ENCODE measurements at regions not wholly inside any gene's neighbourhood (a gene's known extent, or its start where the extent isn't known, plus 50 kb on each side); places are given as distances from the start of the nearest gene placed in this dataset.

- DNase-seq = peak; percentile 67
Measured at GRCh38 chr3:168625477-168625876, 529.8 kb upstream of the GOLIM4 start.

GRCh38 chr3:168624892-168625448 is 529.2 kb upstream of the GOLIM4 start:
- DNase-seq = peak; percentile 76

- no peak for DNase-seq
Measured at GRCh38 chr3:168624195-168624594, 528.5 kb upstream of the GOLIM4 start.

- DNase-seq = no peak
Measured at GRCh38 chr3:168622795-168623194, 527.1 kb upstream of the GOLIM4 start.

- peak; percentile 82 for DNase-seq
Measured at GRCh38 chr3:168620854-168621253, 525.1 kb upstream of the GOLIM4 start.

GRCh38 chr3:168618827-168619470 is 523.2 kb upstream of the GOLIM4 start:
- peak; percentile 48 for DNase-seq

GRCh38 chr3:168617658-168618057 is 521.9 kb upstream of the GOLIM4 start:
- DNase-seq = peak; percentile 62

- peak; percentile 92 for DNase-seq
Measured at GRCh38 chr3:168616915-168617314, 521.2 kb upstream of the GOLIM4 start.

- DNase-seq = peak; percentile 96
Measured at GRCh38 chr3:168615493-168616020, 519.8 kb upstream of the GOLIM4 start.

- DNase-seq = no peak
Measured at GRCh38 chr3:168613151-168613550, 517.4 kb upstream of the GOLIM4 start.

- peak; percentile 24 for DNase-seq
Measured at GRCh38 chr3:168612671-168613070, 516.9 kb upstream of the GOLIM4 start.

GRCh38 chr3:168611826-168612225 is 516.1 kb upstream of the GOLIM4 start:
- no peak for DNase-seq

GRCh38 chr3:168608926-168609325 is 513.2 kb upstream of the GOLIM4 start:
- DNase-seq = peak; percentile 47

GRCh38 chr3:168604767-168605166 is 509.0 kb upstream of the GOLIM4 start:
- DNase-seq = peak; percentile 32

- DNase-seq = peak; percentile 24
Measured at GRCh38 chr3:168598250-168598649, 502.5 kb upstream of the GOLIM4 start.

- no peak for DNase-seq
Measured at GRCh38 chr3:168596175-168596823, 500.6 kb upstream of the GOLIM4 start.

- DNase-seq = peak; percentile 43
Measured at GRCh38 chr3:168591587-168591986, 495.9 kb upstream of the GOLIM4 start.

- DNase-seq = peak; percentile 31
Measured at GRCh38 chr3:168589376-168589775, 493.7 kb upstream of the GOLIM4 start.

GRCh38 chr3:168585544-168585943 is 489.8 kb upstream of the GOLIM4 start:
- peak; percentile 39 for DNase-seq

GRCh38 chr3:168583977-168584376 is 488.3 kb upstream of the GOLIM4 start:
- DNase-seq = peak; percentile 28

- peak; percentile 32 for DNase-seq
Measured at GRCh38 chr3:168582503-168582902, 486.8 kb upstream of the GOLIM4 start.

- peak; percentile 87 for DNase-seq
Measured at GRCh38 chr3:168581771-168582225, 486.1 kb upstream of the GOLIM4 start.

GRCh38 chr3:168579010-168579409 is 483.3 kb upstream of the GOLIM4 start:
- peak; percentile 44 for DNase-seq

- DNase-seq = no peak
Measured at GRCh38 chr3:168575750-168576149, 480.0 kb upstream of the GOLIM4 start.
